ENCODE measurements at regions not wholly inside any gene's neighbourhood (a gene's known extent, or its start where the extent isn't known, plus 50 kb on each side); places are given as distances from the start of the nearest gene placed in this dataset.

DNA sequence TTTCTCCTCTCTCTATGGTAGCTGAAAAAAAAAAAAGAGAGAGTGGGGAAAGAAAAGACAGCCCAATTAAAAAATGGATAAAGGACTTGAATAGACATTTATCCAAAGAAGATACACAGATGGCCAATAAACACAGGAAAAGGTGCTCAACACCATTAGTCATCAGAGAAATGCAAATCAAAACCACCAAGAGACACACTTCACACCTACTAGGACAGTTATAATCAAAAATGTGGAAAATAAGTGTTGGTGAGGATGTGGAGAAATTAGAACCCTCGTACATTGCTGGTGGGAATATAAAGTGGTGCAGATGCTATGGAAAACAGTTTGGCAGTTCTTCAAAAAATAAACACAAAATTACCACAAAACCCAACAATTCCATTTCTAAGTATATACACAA is 172.4 kb upstream of the GRIN2B start:
- ATAC-seq (ENCODE audit: poor library complexity) (no peak), DNase-seq (no peak)
- Histone ChIP-seq H3K27ac (ENCODE audit: low read depth in 1 of 2, low read length in 2 of 2) (no peak overlapping the region), H3K4me1 (ENCODE audit: insufficient read depth, low read length) (no peaks in the 10 kb centered on the region), H3K27me3 (ENCODE audit: control insufficient read depth in 1 of 2, insufficient read depth in 2 of 2, low read length in 2 of 2) (no peaks in the 10 kb centered on the region), H3K4me3 (ENCODE audit: low read length) (no peak overlapping the region), H3K9me3 (ENCODE audit: control insufficient read depth in 1 of 2, insufficient read depth in 1 of 2, low read length in 2 of 2) (peaks cover 0 to 8% of the 10 kb centered on the region in 2 experiments), H3K36me3 (ENCODE audit: insufficient read depth, low read length) (no peaks in the 10 kb centered on the region)
- no peak overlapping the region for H3K27ac Mint-ChIP-seq
- TF ChIP-seq, protein P1, sequence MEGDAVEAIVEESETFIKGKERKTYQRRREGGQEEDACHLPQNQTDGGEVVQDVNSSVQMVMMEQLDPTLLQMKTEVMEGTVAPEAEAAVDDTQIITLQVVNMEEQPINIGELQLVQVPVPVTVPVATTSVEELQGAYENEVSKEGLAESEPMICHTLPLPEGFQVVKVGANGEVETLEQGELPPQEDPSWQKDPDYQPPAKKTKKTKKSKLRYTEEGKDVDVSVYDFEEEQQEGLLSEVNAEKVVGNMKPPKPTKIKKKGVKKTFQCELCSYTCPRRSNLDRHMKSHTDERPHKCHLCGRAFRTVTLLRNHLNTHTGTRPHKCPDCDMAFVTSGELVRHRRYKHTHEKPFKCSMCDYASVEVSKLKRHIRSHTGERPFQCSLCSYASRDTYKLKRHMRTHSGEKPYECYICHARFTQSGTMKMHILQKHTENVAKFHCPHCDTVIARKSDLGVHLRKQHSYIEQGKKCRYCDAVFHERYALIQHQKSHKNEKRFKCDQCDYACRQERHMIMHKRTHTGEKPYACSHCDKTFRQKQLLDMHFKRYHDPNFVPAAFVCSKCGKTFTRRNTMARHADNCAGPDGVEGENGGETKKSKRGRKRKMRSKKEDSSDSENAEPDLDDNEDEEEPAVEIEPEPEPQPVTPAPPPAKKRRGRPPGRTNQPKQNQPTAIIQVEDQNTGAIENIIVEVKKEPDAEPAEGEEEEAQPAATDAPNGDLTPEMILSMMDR (IDR thresholded peaks at IDR 0.05) = no peak
- POLR2A ChIA-PET = no interaction called here
- no peak overlapping the region for H3K4me3 Mint-ChIP-seq
- CTCF ChIA-PET = no interaction called here
- H3K9me3 Mint-ChIP-seq = no peaks in the 10 kb centered on the region
- H3K4me1 Mint-ChIP-seq (ENCODE audit: low read depth) = no peaks in the 10 kb centered on the region
- intact Hi-C loops (cut with DNase I, micrococcal nuclease) = no loop called here
- peaks cover 20% of the 10 kb centered on the region for H3K27me3 Mint-ChIP-seq
- no peaks in the 10 kb centered on the region for H3K36me3 Mint-ChIP-seq (ENCODE audit: low read depth)

- Mint-ChIP-seq H3K9me3 (no peaks in the 10 kb centered on the region), H3K27me3 (peaks cover 20% of the 10 kb centered on the region), H3K27ac (no peak overlapping the region), H3K4me1 (ENCODE audit: low read depth) (no peaks in the 10 kb centered on the region), H3K36me3 (ENCODE audit: low read depth) (no peaks in the 10 kb centered on the region), H3K4me3 (no peak overlapping the region)
- no peak for ATAC-seq (ENCODE audit: poor library complexity)
- H3K4me3 ChIP-seq (ENCODE audit: low read length) = no peak overlapping the region
- ChIA-PET POLR2A (no interaction called here), CTCF (no interaction called here)
- TF ChIP-seq, protein P1 (IDR thresholded peaks at IDR 0.05) = no peak
- no peaks in the 10 kb centered on the region for H3K27me3 ChIP-seq (ENCODE audit: control insufficient read depth in 1 of 2, insufficient read depth in 2 of 2, low read length in 2 of 2)
- H3K27ac ChIP-seq (ENCODE audit: low read depth in 1 of 2, low read length in 2 of 2) = no peak overlapping the region
- intact Hi-C loops (cut with DNase I, micrococcal nuclease) = no loop called here
- DNase-seq = no peak
- no peaks in the 10 kb centered on the region for H3K36me3 ChIP-seq (ENCODE audit: insufficient read depth, low read length)
- H3K4me1 ChIP-seq (ENCODE audit: insufficient read depth, low read length) = no peaks in the 10 kb centered on the region
- H3K9me3 ChIP-seq (ENCODE audit: control insufficient read depth in 1 of 2, insufficient read depth in 1 of 2, low read length in 2 of 2) = peaks cover 0 to 8% of the 10 kb centered on the region in 2 experiments
Measured at GRCh38 chr12:14156606-14157005, 175.2 kb upstream of the GRIN2B start.

DNA sequence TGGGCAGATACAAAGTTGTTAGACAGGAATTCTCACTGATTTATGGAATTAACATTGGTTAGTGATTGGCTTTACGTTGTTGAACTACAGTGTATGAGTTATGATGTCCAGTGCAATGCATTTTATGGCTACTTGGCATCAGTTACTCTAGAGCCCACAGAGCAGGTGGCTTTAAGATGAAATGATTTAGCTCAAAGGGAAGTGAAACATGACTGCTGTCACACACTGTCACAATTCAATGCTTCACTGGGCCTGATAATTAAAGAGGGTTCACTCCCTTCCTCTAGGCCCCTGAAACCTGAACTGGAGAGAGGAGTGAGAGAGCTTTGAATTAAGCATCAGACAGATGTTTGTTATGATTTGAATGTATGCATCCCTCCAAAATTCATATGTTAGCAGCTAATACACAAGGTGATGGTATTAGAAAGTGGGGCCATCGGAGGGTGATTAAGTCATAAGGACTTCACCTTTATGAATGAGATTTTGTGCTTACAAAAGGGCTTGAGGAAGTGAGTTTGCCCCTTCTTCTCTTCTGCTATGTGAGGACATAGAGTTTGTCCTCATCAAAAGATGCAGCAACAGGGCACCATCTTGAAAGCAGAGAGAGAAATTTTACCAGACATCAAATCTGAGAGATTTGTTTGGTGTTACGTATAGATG is 175.8 kb upstream of the GRIN2B start:
- no peak overlapping the region for H3K27ac ChIP-seq (ENCODE audit: low read depth in 1 of 2, low read length in 2 of 2)
- Mint-ChIP-seq H3K9me3 (no peaks in the 10 kb centered on the region), H3K27ac (no peak overlapping the region), H3K36me3 (ENCODE audit: low read depth) (no peaks in the 10 kb centered on the region), H3K4me1 (ENCODE audit: low read depth) (no peaks in the 10 kb centered on the region), H3K27me3 (peaks cover 17% of the 10 kb centered on the region), H3K4me3 (no peak overlapping the region)
- peaks cover 0 to 8% of the 10 kb centered on the region in 2 experiments for H3K9me3 ChIP-seq (ENCODE audit: control insufficient read depth in 1 of 2, insufficient read depth in 1 of 2, low read length in 2 of 2)
- CTCF ChIA-PET = no interaction called here
- no peaks in the 10 kb centered on the region for H3K27me3 ChIP-seq (ENCODE audit: control insufficient read depth in 1 of 2, insufficient read depth in 2 of 2, low read length in 2 of 2)
- TF ChIP-seq, protein P1 (IDR thresholded peaks at IDR 0.05) = no peak
- POLR2A ChIA-PET = no interaction called here
- ATAC-seq (ENCODE audit: poor library complexity) (no peak), DNase-seq (no peak)
- no peak overlapping the region for H3K4me3 ChIP-seq (ENCODE audit: low read length)
- no peaks in the 10 kb centered on the region for H3K4me1 ChIP-seq (ENCODE audit: insufficient read depth, low read length)
- H3K36me3 ChIP-seq (ENCODE audit: insufficient read depth, low read length) = no peaks in the 10 kb centered on the region
- intact Hi-C loops (cut with DNase I, micrococcal nuclease) = no loop called here

All from CD4-positive, alpha-beta T cell (primary cell).